ENCODE measurements at regions not wholly inside any gene's neighbourhood (a gene's known extent, or its start where the extent isn't known, plus 50 kb on each side); places are given as distances from the start of the nearest gene placed in this dataset.

- no peak overlapping the region for H3K4me3 ChIP-seq (replicated peaks; ENCODE audit: low read depth, low read length)
- no peak for TF ChIP-seq CTCF (IDR thresholded peaks at IDR 0.05; ENCODE audit: low read depth, low read length, missing control alignments)
- DNase-seq (ENCODE audit: extremely low read depth, low read depth) = no peak
Measured at GRCh38 chr2:144668493-144669110, 148.7 kb upstream of the ZEB2 start.

- DNase-seq (ENCODE audit: extremely low read depth, low read depth) = no peak
- no peak overlapping the region for H3K4me3 ChIP-seq (replicated peaks; ENCODE audit: low read depth, low read length)
- no peak for TF ChIP-seq CTCF (IDR thresholded peaks at IDR 0.05; ENCODE audit: low read depth, low read length, missing control alignments)
Measured at GRCh38 chr2:144666032-144666431, 146.1 kb upstream of the ZEB2 start.

GRCh38 chr2:144663207-144663606, 143.3 kb upstream of the ZEB2 start:
- TF ChIP-seq CTCF (IDR thresholded peaks at IDR 0.05; ENCODE audit: low read depth, low read length, missing control alignments) = no peak
- no peak overlapping the region for H3K4me3 ChIP-seq (replicated peaks; ENCODE audit: low read depth, low read length)
- no peak for DNase-seq (ENCODE audit: extremely low read depth, low read depth)

GRCh38 chr2:144660518-144661316, 140.8 kb upstream of the ZEB2 start:
- H3K4me3 ChIP-seq (replicated peaks; ENCODE audit: low read depth, low read length) = no peak overlapping the region
- TF ChIP-seq CTCF (IDR thresholded peaks at IDR 0.05; ENCODE audit: low read depth, low read length, missing control alignments) = no peak
- no peak for DNase-seq (ENCODE audit: extremely low read depth, low read depth)

- no peak for DNase-seq (ENCODE audit: extremely low read depth, low read depth)
- TF ChIP-seq CTCF (IDR thresholded peaks at IDR 0.05; ENCODE audit: low read depth, low read length, missing control alignments) = no peak
- H3K4me3 ChIP-seq (replicated peaks; ENCODE audit: low read depth, low read length) = no peak overlapping the region
Measured at GRCh38 chr2:144659731-144660275, 139.9 kb upstream of the ZEB2 start.

- no peak overlapping the region for H3K4me3 ChIP-seq (replicated peaks; ENCODE audit: low read depth, low read length)
- DNase-seq (ENCODE audit: extremely low read depth, low read depth) = no peak
- TF ChIP-seq CTCF (IDR thresholded peaks at IDR 0.05; ENCODE audit: low read depth, low read length, missing control alignments) = no peak
Measured at GRCh38 chr2:144654523-144654922, 134.6 kb upstream of the ZEB2 start.

Data from HFF-Myc (cell line).